ENCODE measurements at regions not wholly inside any gene's neighbourhood (a gene's known extent, or its start where the extent isn't known, plus 50 kb on each side); places are given as distances from the start of the nearest gene placed in this dataset.

- no peak for DNase-seq (ENCODE audit: extremely low spot score, unreplicated experiment)
- Mint-ChIP-seq H3K4me3 (ENCODE audit: unreplicated experiment) (no peak overlapping the region), H3K27ac (ENCODE audit: unreplicated experiment) (no peak overlapping the region), H3K27me3 (ENCODE audit: unreplicated experiment) (no peaks in the 10 kb centered on the region), H3K4me1 (ENCODE audit: unreplicated experiment) (peaks cover 29% of the 10 kb centered on the region), H3K9me3 (ENCODE audit: unreplicated experiment) (no peaks in the 10 kb centered on the region), H3K36me3 (ENCODE audit: unreplicated experiment) (no peaks in the 10 kb centered on the region)
- no peak for TF ChIP-seq CTCF (IDR thresholded peaks at IDR 0.05)
Measured at GRCh38 chr2:134123332-134123731, 130.5 kb upstream of the MGAT5 start.

- Mint-ChIP-seq H3K4me3 (ENCODE audit: unreplicated experiment) (no peak overlapping the region), H3K27ac (ENCODE audit: unreplicated experiment) (no peak overlapping the region)
- DNase-seq (ENCODE audit: extremely low spot score, unreplicated experiment): no peak
Measured at GRCh38 chr2:134124047-134124753, 129.7 kb upstream of the MGAT5 start.

GRCh38 chr2:134127496-134127895 is 126.4 kb upstream of the MGAT5 start:
- H3K36me3 Mint-ChIP-seq (ENCODE audit: unreplicated experiment): no peaks in the 10 kb centered on the region
- H3K4me3 Mint-ChIP-seq (ENCODE audit: unreplicated experiment): no peak overlapping the region
- no peak for DNase-seq (ENCODE audit: extremely low spot score, unreplicated experiment)
- no peak for TF ChIP-seq CTCF (IDR thresholded peaks at IDR 0.05)
- peaks cover 12% of the 10 kb centered on the region for H3K4me1 Mint-ChIP-seq (ENCODE audit: unreplicated experiment)
- H3K27ac Mint-ChIP-seq (ENCODE audit: unreplicated experiment): no peak overlapping the region
- H3K9me3 Mint-ChIP-seq (ENCODE audit: unreplicated experiment): no peaks in the 10 kb centered on the region
- no peaks in the 10 kb centered on the region for H3K27me3 Mint-ChIP-seq (ENCODE audit: unreplicated experiment)

More at GRCh38 chr2:134124047-134124753, 129.7 kb upstream of the MGAT5 start:
- H3K4me1 Mint-ChIP-seq (ENCODE audit: unreplicated experiment): peaks cover 20% of the 10 kb centered on the region
- no peak for TF ChIP-seq CTCF (IDR thresholded peaks at IDR 0.05)
- H3K9me3 Mint-ChIP-seq (ENCODE audit: unreplicated experiment): no peaks in the 10 kb centered on the region
- no peaks in the 10 kb centered on the region for H3K27me3 Mint-ChIP-seq (ENCODE audit: unreplicated experiment)
- H3K36me3 Mint-ChIP-seq (ENCODE audit: unreplicated experiment): no peaks in the 10 kb centered on the region

- no peak for TF ChIP-seq CTCF (IDR thresholded peaks at IDR 0.05)
- no peak for DNase-seq (ENCODE audit: extremely low spot score, unreplicated experiment)
- H3K27ac Mint-ChIP-seq (ENCODE audit: unreplicated experiment): no peak overlapping the region
- H3K4me1 Mint-ChIP-seq (ENCODE audit: unreplicated experiment): peaks cover 12% of the 10 kb centered on the region
- H3K36me3 Mint-ChIP-seq (ENCODE audit: unreplicated experiment): no peaks in the 10 kb centered on the region
- H3K27me3 Mint-ChIP-seq (ENCODE audit: unreplicated experiment): no peaks in the 10 kb centered on the region
- H3K4me3 Mint-ChIP-seq (ENCODE audit: unreplicated experiment): no peak overlapping the region
- no peaks in the 10 kb centered on the region for H3K9me3 Mint-ChIP-seq (ENCODE audit: unreplicated experiment)
Measured at GRCh38 chr2:134128746-134129145, 125.1 kb upstream of the MGAT5 start.

DNA sequence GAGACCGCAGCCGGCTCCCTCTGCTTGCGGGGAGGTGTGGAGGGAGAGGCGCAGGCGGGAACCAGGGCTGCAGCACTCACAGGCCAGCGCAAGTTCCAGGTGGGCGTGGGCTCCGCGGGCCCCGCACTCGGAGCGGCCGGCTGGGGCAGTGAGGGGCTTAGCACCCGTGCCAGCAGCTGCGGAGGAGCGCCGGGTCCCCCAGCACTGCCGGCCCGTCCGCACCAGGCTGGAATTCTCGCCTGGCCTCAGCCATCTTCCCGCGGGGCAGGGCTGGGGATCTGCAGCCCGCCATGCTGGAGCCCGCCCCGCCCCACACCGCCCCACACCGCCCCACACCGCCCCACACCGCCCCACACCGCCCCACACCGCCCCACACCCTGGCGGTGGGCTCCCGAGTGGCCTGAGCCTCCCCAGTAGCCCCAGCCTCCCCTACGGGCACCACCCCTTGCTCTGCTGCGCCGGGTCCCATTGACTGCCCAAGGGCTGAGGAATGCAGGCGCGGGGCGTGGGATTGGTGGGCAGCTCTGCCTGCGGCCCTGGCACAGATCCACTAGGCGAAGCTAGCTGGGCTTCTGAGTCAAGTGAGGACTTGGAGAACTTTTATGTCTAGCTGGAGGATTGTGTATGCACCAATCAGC is 123.9 kb upstream of the MGAT5 start:
- Mint-ChIP-seq H3K27me3 (ENCODE audit: unreplicated experiment) (no peaks in the 10 kb centered on the region), H3K9me3 (ENCODE audit: unreplicated experiment) (no peaks in the 10 kb centered on the region), H3K36me3 (ENCODE audit: unreplicated experiment) (no peaks in the 10 kb centered on the region), H3K4me3 (ENCODE audit: unreplicated experiment) (no peak overlapping the region), H3K4me1 (ENCODE audit: unreplicated experiment) (peaks cover 3% of the 10 kb centered on the region), H3K27ac (ENCODE audit: unreplicated experiment) (no peak overlapping the region)
- no peak for DNase-seq (ENCODE audit: extremely low spot score, unreplicated experiment)
- no peak for TF ChIP-seq CTCF (IDR thresholded peaks at IDR 0.05)

All from osteocyte (in vitro differentiated cells).